CD8-positive, alpha-beta memory T cell (primary cell): ENCODE measurements at regions not wholly inside any gene's neighbourhood (a gene's known extent, or its start where the extent isn't known, plus 50 kb on each side); places are given as distances from the start of the nearest gene placed in this dataset.

Source experiments
- CTCF ChIA-PET: fragments of 350-600 bp; sonication (Branson Sonifier 250); formaldehyde crosslinking; loops from one replicate; lab custom pipeline; 2021; ENCODE audit warnings: antibody characterized with exemption; lab: Charles Lee
- POLR2A ChIA-PET: fragments of 350-600 bp; sonication (Branson Sonifier 250); formaldehyde crosslinking; loops from one replicate; lab custom pipeline; 2021; ENCODE audit warnings: antibody characterized with exemption; lab: Charles Lee
- DNase-seq, 5 donors: peaks; one replicate each; pipeline versions ENCODE4 v3.0.0 to v3.0.0-alpha.2; 2020 to 2022; ENCODE audit warnings: mixed read lengths in 1 of 5
- H3K27ac ChIP-seq: one replicate; pipeline ENCODE4 v1.7.0; 2013; ENCODE audit warnings: low read depth, mild to moderate bottlenecking, low read length, moderate library complexity
- H3K27me3 ChIP-seq: 2 replicates; pipeline ENCODE4 v1.7.0; 2013; ENCODE audit warnings: low read length, mild to moderate bottlenecking; ENCODE audit not compliant: insufficient read depth, poor library complexity, severe bottlenecking
- H3K36me3 ChIP-seq: 2 replicates; pipeline ENCODE4 v1.7.0; 2013; ENCODE audit warnings: mild to moderate bottlenecking, low read length, moderate library complexity; ENCODE audit not compliant: insufficient read depth
- H3K4me1 ChIP-seq: 2 replicates; pipeline ENCODE4 v1.7.0; 2013; ENCODE audit warnings: mild to moderate bottlenecking, low read length, moderate library complexity; ENCODE audit not compliant: insufficient read depth
- H3K4me3 ChIP-seq: 2 replicates; pipeline ENCODE4 v1.7.0; 2013; ENCODE audit warnings: mild to moderate bottlenecking, low read length
- H3K9me3 ChIP-seq: 2 replicates; pipeline ENCODE4 v1.7.0; 2013; ENCODE audit warnings: mild to moderate bottlenecking, low read length
- H3K27ac Mint-ChIP-seq, 8 donors: one replicate each; pipeline ENCODE4 v1.8.0; 2020 to 2021; ENCODE audit warnings: mixed read lengths in 8 of 8, mild to moderate bottlenecking in 6 of 8, inconsistent platforms in 3 of 8, moderate library complexity in 3 of 8
- H3K27me3 Mint-ChIP-seq, 2 donors: one replicate each; pipeline ENCODE4 v1.8.0; 2020 to 2021; ENCODE audit warnings: mixed read lengths in 2 of 2, mild to moderate bottlenecking in 1 of 2, moderate library complexity in 1 of 2
- H3K36me3 Mint-ChIP-seq, 3 donors: one replicate each; pipeline ENCODE4 v1.8.0; 2020 to 2021; ENCODE audit warnings: mixed read lengths in 3 of 3, inconsistent platforms in 1 of 3, mild to moderate bottlenecking in 1 of 3
- H3K4me1 Mint-ChIP-seq, 3 donors: one replicate each; pipeline ENCODE4 v1.8.0; 2020 to 2021; ENCODE audit warnings: mixed read lengths in 3 of 3, inconsistent platforms in 1 of 3, mild to moderate bottlenecking in 1 of 3
- H3K4me3 Mint-ChIP-seq, 7 donors: one replicate each; pipeline ENCODE4 v1.8.0; 2020 to 2021; ENCODE audit warnings: mixed read lengths in 7 of 7, mild to moderate bottlenecking in 6 of 7, moderate library complexity in 4 of 7, inconsistent platforms in 2 of 7
- H3K9me3 Mint-ChIP-seq, 5 donors: one replicate each; pipeline ENCODE4 v1.8.0; 2020 to 2022; ENCODE audit warnings: mixed read lengths in 5 of 5, mild to moderate bottlenecking in 3 of 5, moderate library complexity in 2 of 5, inconsistent platforms in 1 of 5

DNA sequence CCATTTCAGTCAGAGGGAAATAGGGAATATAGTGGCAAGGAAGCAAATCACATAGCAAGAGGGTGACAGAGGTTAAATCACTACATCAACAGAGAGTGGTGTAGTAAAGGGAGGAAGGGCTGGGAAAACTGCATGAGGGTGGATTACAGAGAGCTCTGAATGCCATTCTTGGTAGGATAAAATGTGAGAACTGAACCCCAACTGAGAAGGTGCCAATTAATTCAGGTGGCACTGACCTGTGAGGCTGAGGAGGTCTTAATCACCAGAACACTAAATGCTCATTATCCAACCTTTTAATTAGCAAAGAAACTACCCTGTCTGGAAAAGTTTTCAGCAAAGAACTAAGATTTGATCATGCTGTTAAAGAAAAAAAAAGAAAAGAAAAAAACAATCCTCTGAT, 202.7 kb downstream of the LRRN1 start:
- H3K36me3 ChIP-seq, result no peaks in the 10 kb centered on the region
- no peak overlapping the region for H3K27ac ChIP-seq
- H3K9me3 ChIP-seq, result no peaks in the 10 kb centered on the region
- Mint-ChIP-seq H3K4me3 (no peak overlapping the region), H3K36me3 (peaks cover 0 to 13% (median 0%) of the 10 kb centered on the region in 3 donors), H3K9me3 (peaks cover 0 to 29% (median 2%) of the 10 kb centered on the region in 5 donors), H3K4me1 (no peaks in the 10 kb centered on the region), H3K27me3 (no peaks in the 10 kb centered on the region), H3K27ac (no peak overlapping the region)
- ChIA-PET CTCF (no interaction called here), POLR2A (no interaction called here)
- no peak overlapping the region for H3K4me3 ChIP-seq
- H3K4me1 ChIP-seq, result no peaks in the 10 kb centered on the region
- H3K27me3 ChIP-seq, result no peaks in the 10 kb centered on the region
- no peak for DNase-seq

DNA sequence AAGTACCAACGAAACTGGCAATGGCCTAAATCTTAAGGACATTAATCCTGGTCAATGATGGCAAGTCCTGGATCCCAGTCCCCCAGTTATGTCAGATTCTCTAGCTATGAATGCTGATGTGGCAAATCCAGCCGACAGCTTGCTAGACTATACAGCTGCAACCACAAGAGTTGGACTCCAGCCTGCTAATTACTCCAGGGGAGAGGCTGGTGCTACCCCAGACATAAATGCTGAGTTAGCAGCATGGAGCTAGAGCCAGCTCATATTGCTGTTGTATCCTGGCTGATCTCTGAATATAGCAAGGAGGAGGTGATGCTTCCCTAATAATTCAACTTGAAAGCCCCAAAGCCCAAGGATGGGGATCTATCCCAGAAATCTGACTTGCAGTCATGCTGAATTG, 207.1 kb downstream of the LRRN1 start:
- H3K36me3 Mint-ChIP-seq, result peaks cover 0 to 10% (median 0%) of the 10 kb centered on the region in 3 donors
- Histone ChIP-seq H3K27ac (no peak overlapping the region), H3K4me1 (no peaks in the 10 kb centered on the region), H3K4me3 (no peak overlapping the region), H3K27me3 (no peaks in the 10 kb centered on the region), H3K9me3 (no peaks in the 10 kb centered on the region), H3K36me3 (no peaks in the 10 kb centered on the region)
- no peak overlapping the region for H3K4me3 Mint-ChIP-seq
- H3K27ac Mint-ChIP-seq, result no peak overlapping the region
- H3K27me3 Mint-ChIP-seq, result no peaks in the 10 kb centered on the region
- no peak for DNase-seq
- peaks cover 0 to 4% (median 0%) of the 10 kb centered on the region in 5 donors for H3K9me3 Mint-ChIP-seq
- H3K4me1 Mint-ChIP-seq, result no peaks in the 10 kb centered on the region
- ChIA-PET POLR2A (no interaction called here), CTCF (no interaction called here)

DNA sequence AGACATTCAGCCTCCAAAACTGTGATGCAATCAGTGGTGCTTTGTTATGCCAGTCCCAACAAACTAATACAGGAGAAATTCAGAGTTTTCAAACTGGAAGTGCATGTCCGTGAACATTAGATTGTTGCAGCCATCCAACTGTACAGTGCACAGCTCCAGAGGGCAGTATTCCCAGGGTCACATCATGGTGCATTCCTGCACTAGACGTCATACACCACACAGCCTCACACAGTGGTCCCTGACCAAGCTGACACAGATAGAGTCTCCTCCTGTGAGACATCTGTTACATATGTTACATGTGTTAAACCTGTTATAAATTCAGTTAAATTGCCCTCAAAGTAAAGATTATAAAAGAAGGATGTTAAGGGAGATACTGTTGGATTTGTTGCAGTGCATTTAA, 209.0 kb downstream of the LRRN1 start:
- Mint-ChIP-seq H3K27ac (no peak overlapping the region), H3K9me3 (no peaks in the 10 kb centered on the region), H3K4me3 (no peak overlapping the region), H3K36me3 (no peaks in the 10 kb centered on the region), H3K27me3 (no peaks in the 10 kb centered on the region), H3K4me1 (no peaks in the 10 kb centered on the region)
- no peaks in the 10 kb centered on the region for H3K27me3 ChIP-seq
- H3K4me1 ChIP-seq, result no peaks in the 10 kb centered on the region
- H3K4me3 ChIP-seq, result no peak overlapping the region
- H3K9me3 ChIP-seq, result no peaks in the 10 kb centered on the region
- H3K27ac ChIP-seq, result no peak overlapping the region
- CTCF ChIA-PET, result no interaction called here
- H3K36me3 ChIP-seq, result no peaks in the 10 kb centered on the region
- DNase-seq, result no peak
- POLR2A ChIA-PET, result no interaction called here

DNA sequence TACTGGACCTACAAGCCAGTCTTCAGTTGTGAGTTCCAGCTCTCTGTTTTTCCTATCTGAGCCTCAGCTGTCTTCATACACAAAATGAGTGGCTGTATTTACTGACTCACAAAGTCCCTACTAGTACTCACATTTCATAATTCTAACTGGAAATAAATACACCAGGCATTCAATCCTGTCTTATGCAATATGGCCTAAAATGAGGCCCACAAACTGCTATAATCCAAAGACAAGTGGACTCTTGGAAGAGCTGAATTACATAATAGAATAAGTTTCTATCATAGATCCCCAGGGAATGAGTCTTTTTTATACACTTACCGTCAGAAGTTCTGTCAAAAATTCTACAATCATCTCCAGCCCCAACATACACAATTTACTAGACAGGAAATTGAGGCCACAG, 211.9 kb downstream of the LRRN1 start:
- H3K36me3 Mint-ChIP-seq, result no peaks in the 10 kb centered on the region
- H3K27me3 ChIP-seq, result no peaks in the 10 kb centered on the region
- CTCF ChIA-PET, result no interaction called here
- H3K36me3 ChIP-seq, result no peaks in the 10 kb centered on the region
- POLR2A ChIA-PET, result no interaction called here
- no peak overlapping the region for H3K4me3 Mint-ChIP-seq
- no peak for DNase-seq
- H3K27me3 Mint-ChIP-seq, result no peaks in the 10 kb centered on the region
- no peak overlapping the region for H3K27ac Mint-ChIP-seq
- no peak overlapping the region for H3K4me3 ChIP-seq
- no peak overlapping the region for H3K27ac ChIP-seq
- H3K4me1 ChIP-seq, result no peaks in the 10 kb centered on the region
- H3K9me3 Mint-ChIP-seq, result peaks cover 0 to 2% (median 0%) of the 10 kb centered on the region in 5 donors
- H3K9me3 ChIP-seq, result no peaks in the 10 kb centered on the region
- no peaks in the 10 kb centered on the region for H3K4me1 Mint-ChIP-seq

DNA sequence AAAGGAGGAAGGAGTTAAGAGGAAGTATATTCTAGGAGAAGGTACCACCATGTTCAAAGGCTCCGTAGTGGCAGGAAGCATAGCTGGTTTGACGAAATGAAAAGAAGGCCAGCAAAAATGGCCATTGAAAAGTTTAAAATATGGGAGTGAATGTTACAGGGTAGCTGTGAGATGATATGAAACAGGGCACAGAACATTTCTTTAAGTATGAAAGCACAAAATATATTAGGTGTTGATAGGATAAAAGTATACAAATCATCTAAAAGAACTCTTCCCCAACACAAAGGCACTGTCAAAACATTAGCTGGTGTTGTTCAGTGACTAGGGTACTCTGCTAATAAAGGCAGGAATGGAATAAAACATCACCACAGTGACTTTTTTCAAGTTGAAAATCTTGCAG, 216.2 kb downstream of the LRRN1 start:
- Histone ChIP-seq H3K9me3 (no peaks in the 10 kb centered on the region), H3K4me1 (no peaks in the 10 kb centered on the region), H3K36me3 (no peaks in the 10 kb centered on the region), H3K27ac (no peak overlapping the region), H3K4me3 (no peak overlapping the region), H3K27me3 (no peaks in the 10 kb centered on the region)
- ChIA-PET CTCF (no interaction called here), POLR2A (no interaction called here)
- H3K4me3 Mint-ChIP-seq, result no peak overlapping the region
- H3K36me3 Mint-ChIP-seq, result peaks cover 0 to 4% (median 0%) of the 10 kb centered on the region in 3 donors
- H3K9me3 Mint-ChIP-seq, result peaks cover 0 to 8% (median 5%) of the 10 kb centered on the region in 5 donors
- H3K4me1 Mint-ChIP-seq, result no peaks in the 10 kb centered on the region
- H3K27me3 Mint-ChIP-seq, result no peaks in the 10 kb centered on the region
- no peak overlapping the region for H3K27ac Mint-ChIP-seq
- no peak for DNase-seq

DNA sequence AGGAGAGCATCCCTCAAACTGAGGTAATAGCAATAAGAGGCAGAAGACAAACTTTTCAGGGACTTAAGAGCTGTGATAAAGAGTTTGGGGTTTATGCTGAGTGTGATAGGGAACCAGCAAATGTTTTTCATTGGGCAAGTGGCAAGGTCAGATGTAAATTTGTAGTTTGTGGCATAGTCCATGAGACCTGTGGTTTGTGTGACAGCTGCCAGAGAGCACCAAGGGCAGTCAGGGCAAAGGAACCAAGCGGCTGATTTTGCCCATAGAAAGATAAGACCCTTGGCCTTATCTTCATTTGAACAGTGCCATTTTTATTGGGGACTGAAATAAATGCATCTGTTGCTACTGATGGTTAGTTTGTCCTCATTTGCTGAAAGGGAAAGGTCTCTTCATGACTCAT, 220.3 kb downstream of the LRRN1 start:
- Histone ChIP-seq H3K36me3 (no peaks in the 10 kb centered on the region), H3K4me3 (no peak overlapping the region), H3K27me3 (no peaks in the 10 kb centered on the region), H3K9me3 (no peaks in the 10 kb centered on the region), H3K27ac (no peak overlapping the region), H3K4me1 (no peaks in the 10 kb centered on the region)
- ChIA-PET POLR2A (no interaction called here), CTCF (no interaction called here)
- peaks cover 0 to 4% (median 0%) of the 10 kb centered on the region in 3 donors for H3K36me3 Mint-ChIP-seq
- H3K27me3 Mint-ChIP-seq, result peaks cover 0 to 2% of the 10 kb centered on the region in 2 donors
- H3K4me1 Mint-ChIP-seq, result no peaks in the 10 kb centered on the region
- peaks cover 0 to 8% (median 5%) of the 10 kb centered on the region in 5 donors for H3K9me3 Mint-ChIP-seq
- no peak overlapping the region for H3K27ac Mint-ChIP-seq
- no peak for DNase-seq
- no peak overlapping the region for H3K4me3 Mint-ChIP-seq

DNA sequence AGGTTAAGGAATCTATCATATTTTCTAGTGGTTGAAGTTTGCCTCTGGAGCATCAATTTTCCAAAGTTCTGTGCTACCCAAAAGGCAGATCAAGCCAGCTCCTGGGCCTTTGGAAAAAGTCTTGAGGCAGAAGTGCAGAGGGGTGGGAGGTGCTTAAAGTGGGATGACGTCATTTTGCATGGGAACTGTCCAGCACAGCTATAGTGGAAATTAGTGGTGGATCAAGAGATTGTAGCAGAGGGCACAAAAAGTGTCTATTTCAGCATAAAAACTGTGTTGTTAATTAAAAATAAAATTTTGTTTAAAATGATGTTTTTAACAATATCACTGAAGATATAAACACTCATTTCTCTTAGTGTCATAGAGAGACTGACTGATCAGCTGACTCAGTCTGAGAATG, 221.9 kb downstream of the LRRN1 start:
- ChIA-PET POLR2A (no interaction called here), CTCF (no interaction called here)
- Histone ChIP-seq H3K27ac (no peak overlapping the region), H3K4me1 (no peaks in the 10 kb centered on the region), H3K9me3 (no peaks in the 10 kb centered on the region), H3K36me3 (no peaks in the 10 kb centered on the region), H3K4me3 (no peak overlapping the region), H3K27me3 (no peaks in the 10 kb centered on the region)
- H3K27me3 Mint-ChIP-seq, result peaks cover 0 to 2% of the 10 kb centered on the region in 2 donors
- no peak for DNase-seq
- peaks cover 0 to 8% (median 5%) of the 10 kb centered on the region in 5 donors for H3K9me3 Mint-ChIP-seq
- no peak overlapping the region for H3K27ac Mint-ChIP-seq
- no peaks in the 10 kb centered on the region for H3K4me1 Mint-ChIP-seq
- H3K4me3 Mint-ChIP-seq, result no peak overlapping the region
- peaks cover 0 to 4% (median 0%) of the 10 kb centered on the region in 3 donors for H3K36me3 Mint-ChIP-seq

DNA sequence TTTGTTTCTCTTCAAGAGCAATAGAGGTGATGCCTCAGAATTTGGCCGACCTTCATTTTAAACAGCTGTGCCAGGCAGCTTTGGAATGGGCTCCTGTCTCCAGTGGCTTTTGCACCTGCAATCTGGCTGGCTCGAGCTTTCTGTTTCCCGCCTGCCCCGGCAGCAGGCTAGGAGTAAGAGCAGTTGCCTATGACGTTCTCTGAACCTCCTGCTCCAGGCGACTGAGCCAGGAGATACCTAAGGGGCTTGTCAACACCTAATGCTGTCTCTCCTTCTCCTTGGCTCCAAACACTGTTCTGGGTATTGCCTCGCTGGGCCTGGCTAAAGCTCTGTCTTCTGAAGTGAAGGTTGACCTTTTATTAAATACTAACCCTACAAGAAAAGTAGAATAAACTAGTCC, 229.9 kb downstream of the LRRN1 start:
- no peaks in the 10 kb centered on the region for H3K4me1 Mint-ChIP-seq
- ChIA-PET CTCF (no interaction called here), POLR2A (no interaction called here)
- no peaks in the 10 kb centered on the region for H3K4me1 ChIP-seq
- no peak overlapping the region for H3K27ac ChIP-seq
- no peaks in the 10 kb centered on the region for H3K36me3 ChIP-seq
- H3K4me3 ChIP-seq, result no peak overlapping the region
- H3K4me3 Mint-ChIP-seq, result no peak overlapping the region
- peaks cover 0 to 3% (median 0%) of the 10 kb centered on the region in 3 donors for H3K36me3 Mint-ChIP-seq
- H3K9me3 ChIP-seq, result no peaks in the 10 kb centered on the region
- DNase-seq, result no peak
- no peak overlapping the region for H3K27ac Mint-ChIP-seq
- no peaks in the 10 kb centered on the region for H3K27me3 ChIP-seq
- peaks cover 0 to 3% (median 0%) of the 10 kb centered on the region in 5 donors for H3K9me3 Mint-ChIP-seq
- no peaks in the 10 kb centered on the region for H3K27me3 Mint-ChIP-seq

DNA sequence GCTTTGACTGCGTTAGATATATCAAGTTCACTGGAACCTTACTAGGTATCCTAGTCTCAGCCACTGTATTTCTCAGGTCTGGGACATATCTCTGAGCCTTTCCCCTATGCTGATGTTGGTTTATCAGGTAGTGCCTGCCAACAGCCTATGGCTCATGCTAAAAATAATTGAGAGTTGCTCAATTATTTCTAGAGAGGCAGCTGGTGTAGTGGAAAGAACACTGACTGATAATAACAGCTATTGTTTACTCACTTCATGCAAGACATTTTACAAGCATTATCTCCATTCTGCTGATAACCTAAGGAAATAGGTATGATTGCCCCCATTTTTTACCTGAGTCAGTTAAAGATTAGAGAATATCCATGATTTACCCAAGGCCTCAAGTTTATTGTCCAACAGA, 231.4 kb downstream of the LRRN1 start:
- Mint-ChIP-seq H3K4me3 (no peak overlapping the region), H3K27me3 (no peaks in the 10 kb centered on the region), H3K27ac (no peak overlapping the region), H3K36me3 (peaks cover 0 to 3% (median 0%) of the 10 kb centered on the region in 3 donors), H3K4me1 (no peaks in the 10 kb centered on the region), H3K9me3 (peaks cover 0 to 3% (median 0%) of the 10 kb centered on the region in 5 donors)
- H3K27ac ChIP-seq, result no peak overlapping the region
- no peak for DNase-seq
- no peaks in the 10 kb centered on the region for H3K9me3 ChIP-seq
- no peaks in the 10 kb centered on the region for H3K36me3 ChIP-seq
- H3K4me3 ChIP-seq, result no peak overlapping the region
- ChIA-PET CTCF (no interaction called here), POLR2A (no interaction called here)
- no peaks in the 10 kb centered on the region for H3K4me1 ChIP-seq
- no peaks in the 10 kb centered on the region for H3K27me3 ChIP-seq
